A673 (cell line): ENCODE measurements at regions not wholly inside any gene's neighbourhood (a gene's known extent, or its start where the extent isn't known, plus 50 kb on each side); places are given as distances from the start of the nearest gene placed in this dataset.

ENCODE experiments used
- CTCF ChIP-seq: fragments of 300-800, 200-600 bp; sonication (generic); conservative IDR thresholded peaks from 2 replicates; pipeline ENCODE4 v1.5.1; 2017; ENCODE audit warnings: low read depth, mild to moderate bottlenecking, antibody characterized with exemption, low read length, moderate library complexity, mixed read lengths
- EZH2 ChIP-seq: fragments of 200-600 bp; sonication (generic); IDR thresholded peaks from 2 replicates; pipeline ENCODE4 v1.6.1; 2017; ENCODE audit warnings: borderline replicate concordance, low read depth, mild to moderate bottlenecking, mixed read lengths, antibody characterized with exemption, low read length; ENCODE audit not compliant: poor library complexity, severe bottlenecking

- TF ChIP-seq CTCF (no peak), EZH2 (no peak)
These were observed 362.6 kb upstream of the SMIM21 start for GRCh38 chr18:75790111-75790510.
